ENCODE measurements at regions not wholly inside any gene's neighbourhood (a gene's known extent, or its start where the extent isn't known, plus 50 kb on each side); places are given as distances from the start of the nearest gene placed in this dataset.

GRCh38 chr11:15875393-15875792 is 481.0 kb downstream of the SOX6 start:
- TF ChIP-seq EZH2 (IDR thresholded peaks at IDR 0.05; ENCODE audit: borderline replicate concordance, low read depth, low read length, poor library complexity, severe bottlenecking) (no peak), CTCF (conservative IDR thresholded peaks at IDR 0.05; ENCODE audit: low read depth, low read length) (no peak)
- H3K27ac ChIP-seq (ENCODE audit: low read depth, low read length, poor library complexity, severe bottlenecking): no peak overlapping the region
- POLR2A ChIA-PET (ENCODE audit: low non-redundant PET): no interaction called here

GRCh38 chr11:15875943-15876342 is 480.4 kb downstream of the SOX6 start:
- Histone ChIP-seq H3K4me3 (ENCODE audit: low read depth, low read length, poor library complexity, severe bottlenecking) (no peak overlapping the region), H3K36me3 (ENCODE audit: insufficient read depth, low read length, poor library complexity, severe bottlenecking) (no peaks in the 10 kb centered on the region), H3K27me3 (replicated peaks; ENCODE audit: insufficient read depth, low read depth, low read length, poor library complexity) (no peaks in the 10 kb centered on the region), H3K4me1 (ENCODE audit: insufficient read depth, low read length, poor library complexity, severe bottlenecking) (no peaks in the 10 kb centered on the region), H3K9me3 (ENCODE audit: low read depth, low read length, poor library complexity, severe bottlenecking) (no peaks in the 10 kb centered on the region), H3K27ac (ENCODE audit: low read depth, low read length, poor library complexity, severe bottlenecking) (no peak overlapping the region)
- no TSS peak for BruUV-seq (replicated peaks)
- POLR2A ChIA-PET (ENCODE audit: low non-redundant PET): no interaction called here
- no peak for DNase-seq (ENCODE audit: low spot score)
- CTCF ChIA-PET: no interaction called here
- TF ChIP-seq CTCF (conservative IDR thresholded peaks at IDR 0.05; ENCODE audit: low read depth, low read length) (no peak), EZH2 (IDR thresholded peaks at IDR 0.05; ENCODE audit: borderline replicate concordance, low read depth, low read length, poor library complexity, severe bottlenecking) (no peak)
- intact Hi-C loops (cut with micrococcal nuclease; ENCODE audit: unreplicated experiment): no loop called here

More at GRCh38 chr11:15875393-15875792, 481.0 kb downstream of the SOX6 start:
- no peaks in the 10 kb centered on the region for H3K27me3 ChIP-seq (replicated peaks; ENCODE audit: insufficient read depth, low read depth, low read length, poor library complexity)
- CTCF ChIA-PET: no interaction called here
- H3K4me3 ChIP-seq (ENCODE audit: low read depth, low read length, poor library complexity, severe bottlenecking): no peak overlapping the region
- BruUV-seq (replicated peaks): no TSS peak
- no peak for DNase-seq (ENCODE audit: low spot score)
- H3K36me3 ChIP-seq (ENCODE audit: insufficient read depth, low read length, poor library complexity, severe bottlenecking): no peaks in the 10 kb centered on the region
- H3K9me3 ChIP-seq (ENCODE audit: low read depth, low read length, poor library complexity, severe bottlenecking): no peaks in the 10 kb centered on the region
- H3K4me1 ChIP-seq (ENCODE audit: insufficient read depth, low read length, poor library complexity, severe bottlenecking): no peaks in the 10 kb centered on the region
- intact Hi-C loops (cut with micrococcal nuclease; ENCODE audit: unreplicated experiment): no loop called here

GRCh38 chr11:15878756-15879155 is 477.6 kb downstream of the SOX6 start:
- Histone ChIP-seq H3K27me3 (replicated peaks; ENCODE audit: insufficient read depth, low read depth, low read length, poor library complexity) (no peaks in the 10 kb centered on the region), H3K4me1 (ENCODE audit: insufficient read depth, low read length, poor library complexity, severe bottlenecking) (no peaks in the 10 kb centered on the region), H3K36me3 (ENCODE audit: insufficient read depth, low read length, poor library complexity, severe bottlenecking) (no peaks in the 10 kb centered on the region), H3K9me3 (ENCODE audit: low read depth, low read length, poor library complexity, severe bottlenecking) (no peaks in the 10 kb centered on the region), H3K27ac (ENCODE audit: low read depth, low read length, poor library complexity, severe bottlenecking) (no peak overlapping the region), H3K4me3 (ENCODE audit: low read depth, low read length, poor library complexity, severe bottlenecking) (no peak overlapping the region)
- CTCF ChIA-PET: no interaction called here
- POLR2A ChIA-PET (ENCODE audit: low non-redundant PET): no interaction called here
- BruUV-seq (replicated peaks): no TSS peak
- intact Hi-C loops (cut with micrococcal nuclease; ENCODE audit: unreplicated experiment): no loop called here
- DNase-seq (ENCODE audit: low spot score): no peak
- TF ChIP-seq CTCF (conservative IDR thresholded peaks at IDR 0.05; ENCODE audit: low read depth, low read length) (no peak), EZH2 (IDR thresholded peaks at IDR 0.05; ENCODE audit: borderline replicate concordance, low read depth, low read length, poor library complexity, severe bottlenecking) (no peak)
